K562 (cell line): ENCODE measurements at regions not wholly inside any gene's neighbourhood (a gene's known extent, or its start where the extent isn't known, plus 50 kb on each side); places are given as distances from the start of the nearest gene placed in this dataset.

Experiments
- CGGBP1 ChIP-seq: fragments of 250-450 bp; sonication (Bioruptor Pico); IDR thresholded peaks from 2 replicates; pipeline ENCODE4 v1.9.0; 2021; ENCODE audit warnings: mild to moderate bottlenecking
- DIDO1 ChIP-seq: fragments of 450-650 bp; IDR thresholded peaks from 2 replicates; pipeline ENCODE4 v1.6.1; 2016; ENCODE audit warnings: low read depth, missing biosample characterization, missing genetic modification characterization
- KHSRP ChIP-seq: fragments of 450-650 bp; IDR thresholded peaks from 2 replicates; pipeline ENCODE4 v1.6.1; 2017
- RBM25 ChIP-seq: fragments of 200-400 bp; formaldehyde crosslinking; IDR thresholded peaks from 2 replicates; pipeline ENCODE4 v1.6.1; 2018; ENCODE audit warnings: low read length, low read depth, moderate library complexity; ENCODE audit not compliant: severe bottlenecking
- RBM34 ChIP-seq: fragments of 200-400 bp; formaldehyde crosslinking; IDR thresholded peaks from 2 replicates; pipeline ENCODE4 v1.6.1; 2018; ENCODE audit warnings: low read length, borderline replicate concordance; ENCODE audit not compliant: insufficient read depth
- RNF2 ChIP-seq: sonication (generic); IDR thresholded peaks from 2 replicates; pipeline ENCODE4 v1.6.1; 2016
- ZNF274 ChIP-seq: IDR thresholded peaks from 2 replicates; pipeline ENCODE4 v1.6.1; 2011; ENCODE audit warnings: low read depth, mild to moderate bottlenecking, low read length, moderate library complexity, borderline replicate concordance
- TF ChIP-seq, protein P1 (sequence below), 2 experiments: fragments of 450-650 bp; IDR thresholded peaks; 2 replicates each; pipeline ENCODE4 v1.6.1; 2016; ENCODE audit warnings: mild to moderate bottlenecking in 2 of 2, borderline replicate concordance in 1 of 2, low read depth in 1 of 2, moderate library complexity in 1 of 2
- TF ChIP-seq, protein P2 (sequence below): fragments of 450-650 bp; IDR thresholded peaks from 2 replicates; pipeline ENCODE4 v1.7.1; 2018; ENCODE audit warnings: mild to moderate bottlenecking, low read depth; ENCODE audit not compliant: partially characterized antibody
- TF ChIP-seq, protein P3 (sequence below): IDR thresholded peaks from 2 replicates; pipeline ENCODE4 v1.6.1; 2011; ENCODE audit not compliant: insufficient read length; ENCODE audit errors: extremely low read depth
- TF ChIP-seq, protein P4 (sequence below): fragments of 250-450 bp; sonication (Bioruptor Pico); IDR thresholded peaks from 2 replicates; pipeline ENCODE4 v1.4.0; 2020; ENCODE audit warnings: mild to moderate bottlenecking, moderate library complexity

DNA sequence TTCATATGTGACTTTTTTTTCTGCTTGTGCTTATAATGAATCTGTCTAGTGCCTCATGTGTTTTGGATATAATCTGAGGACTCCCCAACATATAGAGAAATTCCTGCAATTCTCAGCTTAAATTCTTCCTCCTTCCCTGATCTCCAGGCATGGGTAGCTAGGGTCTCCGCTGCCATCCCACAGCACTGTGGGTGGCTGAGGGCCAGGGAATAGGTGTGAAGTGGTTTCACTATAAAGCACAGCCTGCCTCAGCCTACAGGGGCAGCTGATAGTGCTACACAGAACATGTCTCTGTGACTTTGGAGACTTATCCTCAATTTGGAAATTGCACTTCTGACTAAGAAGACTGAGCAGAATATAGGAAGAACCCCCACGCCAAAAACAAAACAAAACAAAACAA is 137.3 kb upstream of the NABP1 start (continued):
- TF ChIP-seq, protein P1, sequence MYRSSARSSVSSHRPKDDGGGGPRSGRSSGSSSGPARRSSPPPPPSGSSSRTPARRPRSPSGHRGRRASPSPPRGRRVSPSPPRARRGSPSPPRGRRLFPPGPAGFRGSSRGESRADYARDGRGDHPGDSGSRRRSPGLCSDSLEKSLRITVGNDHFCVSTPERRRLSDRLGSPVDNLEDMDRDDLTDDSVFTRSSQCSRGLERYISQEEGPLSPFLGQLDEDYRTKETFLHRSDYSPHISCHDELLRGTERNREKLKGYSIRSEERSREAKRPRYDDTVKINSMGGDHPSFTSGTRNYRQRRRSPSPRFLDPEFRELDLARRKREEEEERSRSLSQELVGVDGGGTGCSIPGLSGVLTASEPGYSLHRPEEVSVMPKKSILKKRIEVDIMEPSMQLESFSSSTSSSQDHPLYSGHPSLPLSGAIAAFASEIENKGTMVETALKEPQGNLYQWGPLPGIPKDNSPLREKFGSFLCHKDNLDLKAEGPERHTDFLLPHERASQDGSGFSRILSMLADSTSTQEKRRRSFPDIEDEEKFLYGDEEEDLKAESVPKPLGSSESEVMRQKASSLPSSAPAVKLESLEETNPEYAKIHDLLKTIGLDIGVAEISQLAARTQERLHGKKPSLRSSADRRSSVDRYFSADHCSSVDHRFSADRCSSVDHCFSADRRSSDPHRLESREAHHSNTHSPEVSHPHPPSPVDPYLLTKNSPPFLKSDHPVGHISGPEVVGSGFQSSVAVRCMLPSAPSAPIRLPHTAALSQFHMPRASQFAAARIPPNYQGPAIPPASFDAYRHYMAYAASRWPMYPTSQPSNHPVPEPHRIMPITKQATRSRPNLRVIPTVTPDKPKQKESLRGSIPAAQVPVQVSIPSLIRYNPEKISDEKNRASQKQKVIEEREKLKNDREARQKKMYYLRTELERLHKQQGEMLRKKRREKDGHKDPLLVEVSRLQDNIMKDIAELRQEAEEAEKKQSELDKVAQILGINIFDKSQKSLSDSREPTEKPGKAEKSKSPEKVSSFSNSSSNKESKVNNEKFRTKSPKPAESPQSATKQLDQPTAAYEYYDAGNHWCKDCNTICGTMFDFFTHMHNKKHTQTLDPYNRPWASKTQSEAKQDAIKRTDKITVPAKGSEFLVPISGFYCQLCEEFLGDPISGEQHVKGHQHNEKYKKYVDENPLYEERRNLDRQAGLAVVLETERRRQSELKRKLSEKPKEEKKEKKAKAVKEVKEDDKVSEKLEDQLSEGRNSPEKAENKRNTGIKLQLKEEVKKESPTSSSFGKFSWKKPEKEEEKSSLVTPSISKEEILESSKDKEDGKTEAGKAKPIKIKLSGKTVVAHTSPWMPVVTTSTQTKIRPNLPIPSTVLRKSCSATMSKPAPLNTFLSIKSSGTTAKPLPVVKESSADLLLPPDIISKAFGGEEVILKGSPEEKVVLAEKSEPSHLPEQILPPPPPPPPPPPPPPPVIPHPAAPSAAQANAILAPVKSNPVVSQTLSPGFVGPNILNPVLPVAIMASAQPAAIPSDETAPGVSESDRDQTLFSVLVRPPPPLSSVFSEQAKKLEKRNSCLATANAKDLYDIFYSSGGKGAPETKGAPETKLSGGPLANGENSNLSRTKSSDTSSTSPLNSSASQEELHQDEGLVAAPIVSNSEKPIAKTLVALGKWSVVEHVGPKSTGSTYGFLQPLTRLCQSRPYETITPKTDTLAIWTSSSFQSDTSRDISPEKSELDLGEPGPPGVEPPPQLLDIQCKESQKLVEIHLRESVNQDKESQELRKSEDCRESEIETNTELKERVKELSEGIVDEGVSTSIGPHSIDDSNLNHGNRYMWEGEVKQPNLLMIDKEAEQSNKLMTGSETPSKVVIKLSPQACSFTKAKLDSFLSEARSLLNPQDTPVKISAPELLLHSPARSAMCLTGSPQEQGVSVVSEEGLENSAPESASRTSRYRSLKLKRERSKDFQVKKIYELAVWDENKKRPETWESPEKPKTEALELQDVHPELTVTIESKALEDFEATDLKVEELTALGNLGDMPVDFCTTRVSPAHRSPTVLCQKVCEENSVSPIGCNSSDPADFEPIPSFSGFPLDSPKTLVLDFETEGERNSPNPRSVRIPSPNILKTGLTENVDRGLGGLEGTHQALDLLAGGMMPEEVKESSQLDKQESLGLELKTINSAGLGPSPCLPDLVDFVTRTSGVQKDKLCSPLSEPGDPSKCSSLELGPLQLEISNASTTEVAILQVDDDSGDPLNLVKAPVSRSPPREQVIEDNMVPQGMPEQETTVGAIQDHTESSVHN (IDR thresholded peaks at IDR 0.05; ENCODE audit: borderline replicate concordance in 1 of 2, low read depth in 1 of 2): no peak
- TF ChIP-seq, protein P2, sequence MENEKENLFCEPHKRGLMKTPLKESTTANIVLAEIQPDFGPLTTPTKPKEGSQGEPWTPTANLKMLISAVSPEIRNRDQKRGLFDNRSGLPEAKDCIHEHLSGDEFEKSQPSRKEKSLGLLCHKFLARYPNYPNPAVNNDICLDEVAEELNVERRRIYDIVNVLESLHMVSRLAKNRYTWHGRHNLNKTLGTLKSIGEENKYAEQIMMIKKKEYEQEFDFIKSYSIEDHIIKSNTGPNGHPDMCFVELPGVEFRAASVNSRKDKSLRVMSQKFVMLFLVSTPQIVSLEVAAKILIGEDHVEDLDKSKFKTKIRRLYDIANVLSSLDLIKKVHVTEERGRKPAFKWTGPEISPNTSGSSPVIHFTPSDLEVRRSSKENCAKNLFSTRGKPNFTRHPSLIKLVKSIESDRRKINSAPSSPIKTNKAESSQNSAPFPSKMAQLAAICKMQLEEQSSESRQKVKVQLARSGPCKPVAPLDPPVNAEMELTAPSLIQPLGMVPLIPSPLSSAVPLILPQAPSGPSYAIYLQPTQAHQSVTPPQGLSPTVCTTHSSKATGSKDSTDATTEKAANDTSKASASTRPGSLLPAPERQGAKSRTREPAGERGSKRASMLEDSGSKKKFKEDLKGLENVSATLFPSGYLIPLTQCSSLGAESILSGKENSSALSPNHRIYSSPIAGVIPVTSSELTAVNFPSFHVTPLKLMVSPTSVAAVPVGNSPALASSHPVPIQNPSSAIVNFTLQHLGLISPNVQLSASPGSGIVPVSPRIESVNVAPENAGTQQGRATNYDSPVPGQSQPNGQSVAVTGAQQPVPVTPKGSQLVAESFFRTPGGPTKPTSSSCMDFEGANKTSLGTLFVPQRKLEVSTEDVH: no peak
- TF ChIP-seq, protein P3, sequence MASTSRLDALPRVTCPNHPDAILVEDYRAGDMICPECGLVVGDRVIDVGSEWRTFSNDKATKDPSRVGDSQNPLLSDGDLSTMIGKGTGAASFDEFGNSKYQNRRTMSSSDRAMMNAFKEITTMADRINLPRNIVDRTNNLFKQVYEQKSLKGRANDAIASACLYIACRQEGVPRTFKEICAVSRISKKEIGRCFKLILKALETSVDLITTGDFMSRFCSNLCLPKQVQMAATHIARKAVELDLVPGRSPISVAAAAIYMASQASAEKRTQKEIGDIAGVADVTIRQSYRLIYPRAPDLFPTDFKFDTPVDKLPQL: no peak
- TF ChIP-seq, protein P4, sequence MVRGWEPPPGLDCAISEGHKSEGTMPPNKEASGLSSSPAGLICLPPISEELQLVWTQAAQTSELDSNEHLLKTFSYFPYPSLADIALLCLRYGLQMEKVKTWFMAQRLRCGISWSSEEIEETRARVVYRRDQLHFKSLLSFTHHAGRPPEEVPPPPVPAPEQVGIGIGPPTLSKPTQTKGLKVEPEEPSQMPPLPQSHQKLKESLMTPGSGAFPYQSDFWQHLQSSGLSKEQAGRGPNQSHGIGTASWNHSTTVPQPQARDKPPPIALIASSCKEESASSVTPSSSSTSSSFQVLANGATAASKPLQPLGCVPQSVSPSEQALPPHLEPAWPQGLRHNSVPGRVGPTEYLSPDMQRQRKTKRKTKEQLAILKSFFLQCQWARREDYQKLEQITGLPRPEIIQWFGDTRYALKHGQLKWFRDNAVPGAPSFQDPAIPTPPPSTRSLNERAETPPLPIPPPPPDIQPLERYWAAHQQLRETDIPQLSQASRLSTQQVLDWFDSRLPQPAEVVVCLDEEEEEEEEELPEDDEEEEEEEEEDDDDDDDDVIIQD (CRISPR knock-in tag): no peak
- TF ChIP-seq ZNF274 (no peak), RBM34 (no peak), CGGBP1 (CRISPR knock-in tag) (no peak), RNF2 (no peak), DIDO1 (tag) (no peak), KHSRP (no peak), RBM25 (no peak)
